ENCODE measurements at regions not wholly inside any gene's neighbourhood (a gene's known extent, or its start where the extent isn't known, plus 50 kb on each side); places are given as distances from the start of the nearest gene placed in this dataset.

- H4K5ac ChIP-seq (ENCODE audit: insufficient read length, low read depth, low read length) = no peak overlapping the region
- H3K27ac ChIP-seq (ENCODE audit: insufficient read length, low read depth, low read length) = no peak overlapping the region
- H3K27me3 ChIP-seq (ENCODE audit: insufficient read depth, low read length) = no peaks in the 10 kb centered on the region
- no peaks in the 10 kb centered on the region for H3K79me2 ChIP-seq (ENCODE audit: insufficient read depth, low read length)
- H3T11ph ChIP-seq (ENCODE audit: low read length) = no peak overlapping the region
- Mint-ChIP-seq H3K4me1 (peaks cover 4 to 6% of the 10 kb centered on the region in 2 experiments; a peak in 3 of 4 replicates), H3K9me3 (peaks cover 2 to 3% of the 10 kb centered on the region in 2 experiments; a peak in 4 of 5 replicates), H3K27ac (no peak overlapping the region; a peak in 1 of 7 replicates), H3K4me3 (no peak overlapping the region), H3K27me3 (ENCODE audit: low read depth) (no peaks in the 10 kb centered on the region), H3K36me3 (ENCODE audit: insufficient read depth in 1 of 3, low read depth in 3 of 3) (no peaks in the 10 kb centered on the region)
- no peak overlapping the region for H2BK5ac ChIP-seq (ENCODE audit: insufficient read length, low read length)
- no peak overlapping the region for H2BK120ac ChIP-seq (ENCODE audit: low read depth, low read length, poor library complexity, severe bottlenecking)
- H3K9ac ChIP-seq (ENCODE audit: extremely low read depth, insufficient read length, low read length) = no peak overlapping the region
- H3K18ac ChIP-seq (ENCODE audit: insufficient read length, low read depth, low read length) = no peak overlapping the region
- no peak overlapping the region for H3K56ac ChIP-seq (ENCODE audit: insufficient read length, low read depth, low read length)
- H3K9me3 ChIP-seq (ENCODE audit: control insufficient read depth, low read depth, low read length) = no peaks in the 10 kb centered on the region
- no peak overlapping the region for H3K4me2 ChIP-seq (ENCODE audit: insufficient read depth, insufficient read length, low read length)
- no peak overlapping the region for H4K8ac ChIP-seq (replicated peaks; ENCODE audit: insufficient read length, low read depth, low read length)
- H2AK5ac ChIP-seq (ENCODE audit: insufficient read length, low read length) = no peak overlapping the region
- H3K23ac ChIP-seq (ENCODE audit: insufficient read length, low read depth, low read length) = no peak overlapping the region
- WGBS (ENCODE audit: extremely low coverage, insufficient read length, low lambda C conversion rate) = no CpG with 5 or more reads among the region's 6 CpGs
- no peak overlapping the region for H2BK12ac ChIP-seq (ENCODE audit: insufficient read length, low read depth, low read length)
- H4K91ac ChIP-seq (ENCODE audit: insufficient read length, low read depth, low read length) = no peak overlapping the region
- no peaks in the 10 kb centered on the region; the same call in 1 of the 2 replicates for H3K4me1 ChIP-seq (ENCODE audit: insufficient read depth, low read length)
- H2BK15ac ChIP-seq (ENCODE audit: low read depth, low read length) = no peak overlapping the region
- no peak overlapping the region for H3K14ac ChIP-seq (ENCODE audit: insufficient read depth, low read length)
- H3K4ac ChIP-seq (ENCODE audit: low read depth, low read length) = no peak overlapping the region
- no peaks in the 10 kb centered on the region for H3K23me2 ChIP-seq (ENCODE audit: insufficient read length, low read depth, low read length, poor library complexity, severe bottlenecking)
- H2AFZ ChIP-seq (ENCODE audit: low read length) = no peak overlapping the region
- no peak overlapping the region for H2BK20ac ChIP-seq (ENCODE audit: low read depth, low read length, poor library complexity, severe bottlenecking)
- H3K79me1 ChIP-seq (ENCODE audit: insufficient read depth, low read depth, low read length, poor library complexity, severe bottlenecking) = no peaks in the 10 kb centered on the region
- TF ChIP-seq CTCF (conservative IDR thresholded peaks at IDR 0.05) = no peak
- DNase-seq = no peak
- no peaks in the 10 kb centered on the region for H4K20me1 ChIP-seq (ENCODE audit: control insufficient read depth, insufficient read depth, insufficient read length)
Measured at GRCh38 chr2:149871091-149871885, 283.7 kb upstream of the MMADHC start.
